WTC11 (cell line): ENCODE measurements at regions not wholly inside any gene's neighbourhood (a gene's known extent, or its start where the extent isn't known, plus 50 kb on each side); places are given as distances from the start of the nearest gene placed in this dataset.
"Not testable (repeated sequence)": the region's sequence is repeated elsewhere in the genome, so short reads cannot be mapped to it uniquely, and the experiment has no call there.

Experiments
- ATAC-seq: fragments of 200-7000 bp; cut with Tn5 transposase; 2 replicates; pipeline ENCODE4 v1.10.0; 2021; ENCODE audit warnings: mild to moderate bottlenecking, moderate library complexity
- CTCF ChIA-PET: fragments of 300-600 bp; sonication (Branson Sonifier 250); formaldehyde crosslinking; loops from one replicate; lab custom pipeline; 2021; ENCODE audit warnings: antibody characterized with exemption; lab: Charles Lee
- POLR2A ChIA-PET: fragments of 350-600 bp; sonication (Branson Sonifier 250); formaldehyde crosslinking; loops from one replicate; lab custom pipeline; 2021; ENCODE audit warnings: antibody characterized with exemption; lab: Charles Lee
- DNase-seq: peaks from one replicate; pipeline ENCODE4 v3.0.0; 2021; ENCODE audit warnings: low spot score
- H3K27ac Mint-ChIP-seq: 2 replicates; pipeline ENCODE4 v1.8.0; 2021; ENCODE audit warnings: mixed read lengths
- H3K27me3 Mint-ChIP-seq: 2 replicates; pipeline ENCODE4 v1.8.0; 2021; ENCODE audit warnings: low read depth, mild to moderate bottlenecking, moderate library complexity, mixed read lengths
- H3K36me3 Mint-ChIP-seq: 2 replicates; pipeline ENCODE4 v1.8.0; 2021; ENCODE audit warnings: mixed read lengths
- H3K4me1 Mint-ChIP-seq: 2 replicates; pipeline ENCODE4 v1.8.0; 2022; ENCODE audit warnings: mixed read lengths
- H3K4me3 Mint-ChIP-seq: 2 replicates; pipeline ENCODE4 v1.8.0; 2021; ENCODE audit warnings: mild to moderate bottlenecking, moderate library complexity, mixed read lengths
- H3K9me3 Mint-ChIP-seq: 2 replicates; pipeline ENCODE4 v1.8.0; 2021; ENCODE audit warnings: mixed read lengths
- ARID4B ChIP-seq: sonication (generic); formaldehyde crosslinking; IDR thresholded peaks from 2 replicates; pipeline ENCODE4 v1.8.0; 2023; ENCODE audit warnings: missing genetic modification reagents, mild to moderate bottlenecking, borderline replicate concordance
- ESRRA ChIP-seq: sonication (generic); formaldehyde crosslinking; IDR thresholded peaks from 2 replicates; pipeline ENCODE4 v1.8.1; 2022; ENCODE audit warnings: mild to moderate bottlenecking, missing genetic modification reagents, borderline replicate concordance
- GTF2I ChIP-seq: fragments of 250-450 bp; sonication (Bioruptor Pico); conservative IDR thresholded peaks from 2 replicates; pipeline ENCODE4 v1.4.0; 2021; ENCODE audit warnings: mild to moderate bottlenecking
- HMGA2 ChIP-seq: fragments of 250-450 bp; sonication (Bioruptor Pico); IDR thresholded peaks from 2 replicates; pipeline ENCODE4 v1.4.0; 2021; ENCODE audit warnings: mild to moderate bottlenecking, moderate library complexity
- KAT7 ChIP-seq: sonication (generic); formaldehyde crosslinking; IDR thresholded peaks from 2 replicates; pipeline ENCODE4 v1.8.1; 2023; ENCODE audit warnings: missing genetic modification reagents, mild to moderate bottlenecking, borderline replicate concordance
- MXD4 ChIP-seq: fragments of 250-450 bp; sonication (Bioruptor Pico); IDR thresholded peaks from 2 replicates; pipeline ENCODE4 v1.8.0; 2021; ENCODE audit warnings: mild to moderate bottlenecking, moderate library complexity, borderline replicate concordance
- PRRX2 ChIP-seq: fragments of 250-450 bp; sonication (Bioruptor Pico); IDR thresholded peaks from 2 replicates; pipeline ENCODE4 v1.8.0; 2021; ENCODE audit warnings: mild to moderate bottlenecking
- RORB ChIP-seq: fragments of 250-450 bp; sonication (Bioruptor Pico); IDR thresholded peaks from 2 replicates; pipeline ENCODE4 v1.9.0; 2021; ENCODE audit warnings: mild to moderate bottlenecking
- ZBTB43 ChIP-seq: sonication (generic); formaldehyde crosslinking; IDR thresholded peaks from 2 replicates; pipeline ENCODE4 v1.8.1; 2023; ENCODE audit warnings: mild to moderate bottlenecking, missing genetic modification reagents
- ZNF281 ChIP-seq: sonication (generic); formaldehyde crosslinking; IDR thresholded peaks from 2 replicates; pipeline ENCODE4 v1.8.0; 2023; ENCODE audit warnings: mild to moderate bottlenecking, missing genetic modification reagents

- no peak for TF ChIP-seq ZBTB43 (CRISPR knock-in tag)
- no peak for TF ChIP-seq RORB (CRISPR knock-in tag)
Measured at GRCh38 chr18:30674596-30674995, 367.9 kb downstream of the DSC3 start (continued).

- Mint-ChIP-seq H3K9me3 (peaks cover 30% of the 10 kb centered on the region), H3K36me3 (peaks cover 27% of the 10 kb centered on the region)
- ATAC-seq, CTCF ChIA-PET, H3K27ac Mint-ChIP-seq, H3K27me3 Mint-ChIP-seq, H3K4me3 Mint-ChIP-seq, DNase-seq, H3K4me1 Mint-ChIP-seq: not testable (repeated sequence)
- POLR2A ChIA-PET, result interaction anchor here (0.7 kb wide), 1 partner anchor 12 kb away, joined by 3 read pairs; no protein-coding TSS in a partner anchor
Measured at GRCh38 chr18:30672439-30672838, 370.1 kb downstream of the DSC3 start.

- Mint-ChIP-seq H3K27ac (no peak overlapping the region), H3K4me1 (no peaks in the 10 kb centered on the region), H3K36me3 (peaks cover 16% of the 10 kb centered on the region)
Measured at GRCh38 chr18:30658306-30658705, 384.2 kb downstream of the DSC3 start.

More at GRCh38 chr18:30658306-30658705, 384.2 kb downstream of the DSC3 start:
- DNase-seq, result no peak
- peaks cover 5% of the 10 kb centered on the region for H3K27me3 Mint-ChIP-seq
- ChIA-PET POLR2A (no interaction called here), CTCF (no interaction called here)
- ATAC-seq, result no peak
- no peak overlapping the region for H3K4me3 Mint-ChIP-seq
- H3K9me3 Mint-ChIP-seq, result peaks cover 44% of the 10 kb centered on the region
- no peak for TF ChIP-seq HMGA2
- no peak for TF ChIP-seq KAT7
- no peak for TF ChIP-seq ZBTB43 (CRISPR knock-in tag)
- TF ChIP-seq ZNF281 (CRISPR knock-in tag), result no peak
- TF ChIP-seq ESRRA (CRISPR knock-in tag), result no peak
- TF ChIP-seq GTF2I (CRISPR knock-in tag), result no peak
- no peak for TF ChIP-seq PRRX2 (CRISPR knock-in tag)
- TF ChIP-seq ARID4B, result no peak
- TF ChIP-seq MXD4, result no peak
